ENCODE measurements at regions not wholly inside any gene's neighbourhood (a gene's known extent, or its start where the extent isn't known, plus 50 kb on each side); places are given as distances from the start of the nearest gene placed in this dataset.
"Not testable (repeated sequence)": the region's sequence is repeated elsewhere in the genome, so short reads cannot be mapped to it uniquely, and the experiment has no call there.

- not testable (repeated sequence) for TF ChIP-seq CTCF (tag by site-specific recombination; IDR thresholded peaks at IDR 0.05); ZNF701 (tag by site-specific recombination; IDR thresholded peaks at IDR 0.05); SP2 (tag by site-specific recombination; IDR thresholded peaks at IDR 0.05); ZBTB8A (tag by site-specific recombination; IDR thresholded peaks at IDR 0.05); BCL11A (tag by site-specific recombination; IDR thresholded peaks at IDR 0.05; ENCODE audit: low read depth); EGR2 (tag by site-specific recombination; IDR thresholded peaks at IDR 0.05; ENCODE audit: low read depth); ZNF202 (tag by site-specific recombination; IDR thresholded peaks at IDR 0.05; ENCODE audit: borderline replicate concordance); PRDM1 (tag by site-specific recombination; IDR thresholded peaks at IDR 0.05); ZBTB21 (tag by site-specific recombination; IDR thresholded peaks at IDR 0.05); ZBTB1 (tag by site-specific recombination; IDR thresholded peaks at IDR 0.05); ZNF416 (tag by site-specific recombination; IDR thresholded peaks at IDR 0.05); ZBTB11 (tag by site-specific recombination; conservative IDR thresholded peaks at IDR 0.05; ENCODE audit: low read depth)
- TF ChIP-seq, protein P1, sequence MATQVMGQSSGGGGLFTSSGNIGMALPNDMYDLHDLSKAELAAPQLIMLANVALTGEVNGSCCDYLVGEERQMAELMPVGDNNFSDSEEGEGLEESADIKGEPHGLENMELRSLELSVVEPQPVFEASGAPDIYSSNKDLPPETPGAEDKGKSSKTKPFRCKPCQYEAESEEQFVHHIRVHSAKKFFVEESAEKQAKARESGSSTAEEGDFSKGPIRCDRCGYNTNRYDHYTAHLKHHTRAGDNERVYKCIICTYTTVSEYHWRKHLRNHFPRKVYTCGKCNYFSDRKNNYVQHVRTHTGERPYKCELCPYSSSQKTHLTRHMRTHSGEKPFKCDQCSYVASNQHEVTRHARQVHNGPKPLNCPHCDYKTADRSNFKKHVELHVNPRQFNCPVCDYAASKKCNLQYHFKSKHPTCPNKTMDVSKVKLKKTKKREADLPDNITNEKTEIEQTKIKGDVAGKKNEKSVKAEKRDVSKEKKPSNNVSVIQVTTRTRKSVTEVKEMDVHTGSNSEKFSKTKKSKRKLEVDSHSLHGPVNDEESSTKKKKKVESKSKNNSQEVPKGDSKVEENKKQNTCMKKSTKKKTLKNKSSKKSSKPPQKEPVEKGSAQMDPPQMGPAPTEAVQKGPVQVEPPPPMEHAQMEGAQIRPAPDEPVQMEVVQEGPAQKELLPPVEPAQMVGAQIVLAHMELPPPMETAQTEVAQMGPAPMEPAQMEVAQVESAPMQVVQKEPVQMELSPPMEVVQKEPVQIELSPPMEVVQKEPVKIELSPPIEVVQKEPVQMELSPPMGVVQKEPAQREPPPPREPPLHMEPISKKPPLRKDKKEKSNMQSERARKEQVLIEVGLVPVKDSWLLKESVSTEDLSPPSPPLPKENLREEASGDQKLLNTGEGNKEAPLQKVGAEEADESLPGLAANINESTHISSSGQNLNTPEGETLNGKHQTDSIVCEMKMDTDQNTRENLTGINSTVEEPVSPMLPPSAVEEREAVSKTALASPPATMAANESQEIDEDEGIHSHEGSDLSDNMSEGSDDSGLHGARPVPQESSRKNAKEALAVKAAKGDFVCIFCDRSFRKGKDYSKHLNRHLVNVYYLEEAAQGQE (tag by site-specific recombination; IDR thresholded peaks at IDR 0.05): not testable (repeated sequence)
Measured at GRCh38 chr13:90606921-90607320, 740.6 kb upstream of the MIR17HG start.

Data from HEK293 (cell line).